Left lung (tissue), 4 donors: ENCODE measurements at regions not wholly inside any gene's neighbourhood (a gene's known extent, or its start where the extent isn't known, plus 50 kb on each side); places are given as distances from the start of the nearest gene placed in this dataset.

Experiments
- ATAC-seq: fragments of 200-7000 bp; cut with Tn5 transposase; one replicate; pipeline ENCODE4 v1.9.1; 2020; ENCODE audit warnings: moderate library complexity
- DNase-seq, 4 donors: peaks; one replicate each; pipeline ENCODE4 v3.0.0-alpha.2; 2013 to 2020
- H3K27ac ChIP-seq, 2 donors: fragments of 200-600 bp; sonication (generic) in 1 of 2; one replicate each; pipeline versions ENCODE4 v1.5.0 to v1.8.0; 2020 to 2021
- H3K27me3 ChIP-seq, 2 donors: fragments of 200-600 bp; sonication (generic) in 1 of 2; one replicate each; pipeline versions ENCODE4 v1.5.0 to v1.8.0; 2020 to 2021
- H3K36me3 ChIP-seq, 2 donors: fragments of 200-600 bp; sonication (generic) in 1 of 2; one replicate each; pipeline versions ENCODE4 v1.5.0 to v1.8.0; 2020 to 2021
- H3K4me1 ChIP-seq, 2 donors: fragments of 200-600 bp; one replicate each; pipeline ENCODE4 v1.8.0; 2021
- H3K4me3 ChIP-seq, 2 donors: fragments of 200-600 bp; sonication (generic) in 1 of 2; one replicate each; pipeline versions ENCODE4 v1.5.0 to v1.8.0; 2020 to 2021; ENCODE audit warnings: mild to moderate bottlenecking in 1 of 2
- H3K9me3 ChIP-seq, 2 donors: fragments of 200-600 bp; sonication (generic) in 1 of 2; one replicate each; pipeline versions ENCODE4 v1.5.0 to v1.8.0; 2020 to 2021
- intact Hi-C, 2 donors: fragments of 100-400 bp; cut with DNase I; formaldehyde crosslinking; loops; one replicate each; pipeline versions ENCODE4 v1.11.2 to v1.14.2; 2022
- TF ChIP-seq, protein P1 (sequence below), 2 donors: fragments of 200-600 bp; sonication (generic) in 1 of 2; IDR thresholded peaks; one replicate each; pipeline versions ENCODE4 v1.5.0 to v1.8.0; 2021; ENCODE audit warnings: antibody characterized with exemption in 2 of 2
- donor health status: DM: no; HTN: yes; CAD: no.
- donor health status: DM: no; HTN: no; CAD: no.

DNA sequence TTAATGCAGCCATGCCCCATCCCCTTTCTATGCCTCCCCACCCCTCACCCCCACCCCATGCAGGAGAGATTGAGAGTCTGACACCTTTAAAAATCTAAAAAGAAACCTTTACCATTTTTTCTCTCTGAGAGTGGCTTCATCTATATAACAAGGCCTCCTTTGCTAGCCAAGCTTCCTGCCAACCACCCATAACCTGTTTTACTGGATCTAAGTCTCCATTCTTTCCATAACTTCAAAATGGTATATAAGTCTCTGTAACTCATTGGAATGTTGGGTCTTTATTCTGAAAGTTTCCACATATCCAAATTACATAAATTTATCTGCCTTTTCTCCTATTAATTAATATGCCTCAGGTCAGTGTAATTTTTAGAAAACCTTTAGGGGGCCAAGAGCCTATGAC, 1174.0 kb downstream of the MAT2B start:
- H3K27ac ChIP-seq = no peak overlapping the region
- no peaks in the 10 kb centered on the region for H3K36me3 ChIP-seq
- H3K9me3 ChIP-seq = no peaks in the 10 kb centered on the region
- DNase-seq (peak in 1 of 4 donors; percentile 5), ATAC-seq (no peak)
- TF ChIP-seq, protein P1, sequence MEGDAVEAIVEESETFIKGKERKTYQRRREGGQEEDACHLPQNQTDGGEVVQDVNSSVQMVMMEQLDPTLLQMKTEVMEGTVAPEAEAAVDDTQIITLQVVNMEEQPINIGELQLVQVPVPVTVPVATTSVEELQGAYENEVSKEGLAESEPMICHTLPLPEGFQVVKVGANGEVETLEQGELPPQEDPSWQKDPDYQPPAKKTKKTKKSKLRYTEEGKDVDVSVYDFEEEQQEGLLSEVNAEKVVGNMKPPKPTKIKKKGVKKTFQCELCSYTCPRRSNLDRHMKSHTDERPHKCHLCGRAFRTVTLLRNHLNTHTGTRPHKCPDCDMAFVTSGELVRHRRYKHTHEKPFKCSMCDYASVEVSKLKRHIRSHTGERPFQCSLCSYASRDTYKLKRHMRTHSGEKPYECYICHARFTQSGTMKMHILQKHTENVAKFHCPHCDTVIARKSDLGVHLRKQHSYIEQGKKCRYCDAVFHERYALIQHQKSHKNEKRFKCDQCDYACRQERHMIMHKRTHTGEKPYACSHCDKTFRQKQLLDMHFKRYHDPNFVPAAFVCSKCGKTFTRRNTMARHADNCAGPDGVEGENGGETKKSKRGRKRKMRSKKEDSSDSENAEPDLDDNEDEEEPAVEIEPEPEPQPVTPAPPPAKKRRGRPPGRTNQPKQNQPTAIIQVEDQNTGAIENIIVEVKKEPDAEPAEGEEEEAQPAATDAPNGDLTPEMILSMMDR (IDR thresholded peaks at IDR 0.05) = no peak
- intact Hi-C loops = no loop called here
- no peaks in the 10 kb centered on the region for H3K27me3 ChIP-seq
- H3K4me3 ChIP-seq = no peak overlapping the region
- no peaks in the 10 kb centered on the region for H3K4me1 ChIP-seq

DNA sequence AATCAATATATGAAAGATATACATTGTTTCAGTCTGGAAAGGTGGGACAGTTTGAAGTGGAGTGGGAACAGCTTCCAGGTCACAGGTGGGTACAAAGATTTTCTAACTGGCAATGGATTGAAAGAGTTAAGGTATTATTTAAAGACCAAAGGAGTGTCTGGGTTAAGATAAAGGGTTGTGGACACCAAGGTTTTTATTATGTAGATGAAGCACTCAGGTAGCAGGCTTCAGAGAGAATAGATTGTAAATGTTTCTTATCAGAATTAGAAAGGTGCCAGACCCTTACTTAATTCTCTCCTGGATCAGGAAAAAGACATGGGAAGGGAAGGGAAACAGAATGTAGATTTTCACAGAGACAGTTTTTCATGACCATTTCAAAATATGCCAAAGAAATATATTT, 1174.8 kb downstream of the MAT2B start:
- no peak for ATAC-seq
- TF ChIP-seq, protein P1 (IDR thresholded peaks at IDR 0.05) = no peak
- intact Hi-C loops = no loop called here

DNA sequence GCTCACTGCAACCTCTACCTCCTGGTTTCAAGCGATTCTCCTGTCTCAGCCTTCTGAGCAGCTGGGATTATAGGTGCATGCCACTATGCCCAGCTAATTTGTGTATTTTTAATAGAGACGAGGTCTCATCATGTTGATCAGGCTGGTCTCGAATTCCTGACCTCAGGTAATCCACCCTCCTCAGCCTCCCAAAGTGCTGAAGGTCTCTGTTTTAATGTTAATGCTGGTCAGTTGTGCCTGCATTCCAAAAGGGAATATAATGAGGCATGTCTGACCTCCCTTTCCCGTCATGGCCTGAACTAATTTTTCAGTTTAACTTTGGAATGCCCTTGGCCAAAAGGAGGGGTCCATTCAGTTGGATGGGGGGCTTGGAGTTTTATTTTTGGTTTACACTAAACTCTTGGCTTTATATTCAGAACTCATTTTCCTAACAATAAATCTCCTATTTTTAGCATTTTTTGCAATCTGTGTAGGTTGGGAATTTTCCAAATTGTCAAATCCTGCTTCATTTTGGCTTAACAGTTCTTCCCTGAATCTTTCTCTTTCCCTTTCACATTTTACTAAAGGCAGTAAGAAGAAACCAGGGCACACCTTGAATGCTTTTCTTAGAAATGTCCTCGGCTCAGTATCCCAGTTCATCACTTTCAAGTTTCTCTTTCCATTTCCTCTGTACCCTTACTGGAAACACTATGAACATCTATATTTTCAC, 1175.5 kb downstream of the MAT2B start:
- no peaks in the 10 kb centered on the region for H3K9me3 ChIP-seq
- no peaks in the 10 kb centered on the region for H3K4me1 ChIP-seq
- H3K27me3 ChIP-seq = no peaks in the 10 kb centered on the region
- H3K27ac ChIP-seq = no peak overlapping the region
- TF ChIP-seq, protein P1 (IDR thresholded peaks at IDR 0.05) = no peak
- ATAC-seq (no peak), DNase-seq (no peak)
- H3K36me3 ChIP-seq = no peaks in the 10 kb centered on the region
- H3K4me3 ChIP-seq = no peak overlapping the region
- intact Hi-C loops = no loop called here

More for the DNA sequence above, 1174.8 kb downstream of the MAT2B start:
- Histone ChIP-seq H3K27me3 (no peaks in the 10 kb centered on the region), H3K27ac (no peak overlapping the region), H3K4me3 (no peak overlapping the region), H3K9me3 (no peaks in the 10 kb centered on the region), H3K4me1 (no peaks in the 10 kb centered on the region), H3K36me3 (no peaks in the 10 kb centered on the region)
- DNase-seq = no peak

DNA sequence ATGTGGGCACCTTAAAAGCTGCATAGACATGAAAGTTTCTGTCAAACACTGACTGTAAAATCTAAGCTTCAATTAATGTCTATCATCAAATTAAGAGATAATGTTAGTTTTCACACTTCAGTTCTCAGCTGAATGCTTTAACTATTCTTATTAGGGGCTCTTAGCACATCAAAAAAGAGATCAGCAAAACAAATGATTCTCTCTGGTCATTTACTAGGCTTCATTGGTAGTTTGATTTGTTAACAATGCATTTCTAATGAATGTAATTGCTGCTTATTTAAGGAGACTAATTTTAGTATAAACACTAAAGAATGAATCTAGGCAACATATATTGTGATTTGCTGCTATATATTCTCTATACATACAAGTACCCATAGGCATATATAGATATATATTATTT, 1182.0 kb downstream of the MAT2B start:
- DNase-seq (no peak), ATAC-seq (no peak)
- H3K27ac ChIP-seq = no peak overlapping the region
- no peaks in the 10 kb centered on the region for H3K36me3 ChIP-seq
- H3K27me3 ChIP-seq = no peaks in the 10 kb centered on the region
- no peak overlapping the region for H3K4me3 ChIP-seq
- H3K9me3 ChIP-seq = peaks cover 0 to 4% of the 10 kb centered on the region in 2 donors
- H3K4me1 ChIP-seq = no peaks in the 10 kb centered on the region
- TF ChIP-seq, protein P1 (IDR thresholded peaks at IDR 0.05) = no peak
- intact Hi-C loops = no loop called here

DNA sequence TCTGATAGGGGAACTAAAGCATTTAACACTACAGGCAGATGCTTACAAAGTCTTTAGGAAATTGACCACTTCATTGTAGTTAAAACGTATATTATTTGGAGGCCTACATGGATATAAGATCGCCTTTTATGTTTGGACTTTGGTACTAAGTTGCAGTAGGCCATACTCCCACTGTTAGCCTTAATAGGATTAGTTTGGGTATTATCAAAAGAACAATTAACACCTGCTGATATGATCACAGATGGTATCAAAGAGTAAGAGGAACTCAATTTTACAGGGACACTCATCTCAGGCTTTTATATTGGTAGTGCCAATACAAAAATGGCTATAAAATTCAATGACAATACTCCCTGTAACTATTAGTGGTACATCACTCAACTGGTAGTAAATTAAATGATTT, 1183.0 kb downstream of the MAT2B start:
- no peaks in the 10 kb centered on the region for H3K4me1 ChIP-seq
- no peak for DNase-seq
- H3K36me3 ChIP-seq = no peaks in the 10 kb centered on the region
- TF ChIP-seq, protein P1 (IDR thresholded peaks at IDR 0.05) = no peak
- intact Hi-C loops = no loop called here
- H3K9me3 ChIP-seq = peaks cover 0 to 8% of the 10 kb centered on the region in 2 donors
- no peak for ATAC-seq
- no peak overlapping the region for H3K4me3 ChIP-seq
- no peaks in the 10 kb centered on the region for H3K27me3 ChIP-seq
- H3K27ac ChIP-seq = no peak overlapping the region
